B cell (primary cell): ENCODE measurements at regions not wholly inside any gene's neighbourhood (a gene's known extent, or its start where the extent isn't known, plus 50 kb on each side); places are given as distances from the start of the nearest gene placed in this dataset.

Source experiments
- ATAC-seq: fragments of 200-7000 bp; cut with Tn5 transposase; one replicate; pipeline ENCODE4 v1.10.0; 2021; ENCODE audit warnings: low read depth, mild to moderate bottlenecking, moderate number of reproducible peaks, moderate library complexity
- CTCF ChIA-PET: fragments of 350-600 bp; sonication (Branson Sonifier 250); formaldehyde crosslinking; loops from one replicate; lab custom pipeline; 2021; ENCODE audit warnings: antibody characterized with exemption, inconsistent platforms; lab: Charles Lee
- POLR2A ChIA-PET: fragments of 350-600 bp; sonication (Branson Sonifier 250); formaldehyde crosslinking; loops from one replicate; lab custom pipeline; 2021; ENCODE audit warnings: antibody characterized with exemption; lab: Charles Lee
- DNase-seq: peaks from one replicate; pipeline ENCODE4 v3.0.0; 2013
- H2AFZ ChIP-seq: 2 replicates; pipeline ENCODE4 v1.6.1; 2012; ENCODE audit warnings: mild to moderate bottlenecking, low read depth, low read length; ENCODE audit not compliant: insufficient read depth, poor library complexity, severe bottlenecking
- H3K27ac ChIP-seq, 2 donors: 1 replicate in 1 of 2; 2 replicates in 1 of 2; pipeline ENCODE4 v1.5.1; 2012 to 2013; ENCODE audit warnings: low read length in 2 of 2, mild to moderate bottlenecking in 2 of 2, moderate library complexity in 1 of 2
- H3K27me3 ChIP-seq, 4 experiments: fragments of 200-600 bp in 1 of 4; sonication (generic) in 1 of 4; replicated peaks in 1 of 4; 1 replicate in 2 of 4; 2 replicates in 2 of 4; pipeline versions ENCODE4 v1.6.1 to v1.7.0; 2013 to 2016; ENCODE audit warnings: low read length in 3 of 4, mild to moderate bottlenecking in 2 of 4, mixed read lengths in 1 of 4, moderate library complexity in 1 of 4; ENCODE audit not compliant: insufficient read depth in 4 of 4, control insufficient read depth in 3 of 4; ENCODE audit errors: control extremely low read depth in 1 of 4
- H3K36me3 ChIP-seq, 2 experiments: replicated peaks in 1 of 2; 1 replicate in 1 of 2; 2 replicates in 1 of 2; pipeline versions ENCODE4 v1.6.1 to v1.7.1; 2013; ENCODE audit warnings: low read length in 1 of 2; ENCODE audit not compliant: insufficient read depth in 2 of 2, control insufficient read depth in 1 of 2; ENCODE audit errors: control extremely low read depth in 1 of 2, extremely low read depth in 1 of 2
- H3K4me1 ChIP-seq, 2 donors: fragments of 200-600 bp in 1 of 2; sonication (generic) in 1 of 2; 1 replicate in 1 of 2; 2 replicates in 1 of 2; pipeline versions ENCODE4 v1.5.1 to v1.6.1; 2013 to 2017; ENCODE audit warnings: low read length in 2 of 2; ENCODE audit not compliant: control insufficient read depth in 2 of 2, insufficient read depth in 2 of 2
- H3K4me2 ChIP-seq: replicated peaks from 2 replicates; pipeline ENCODE3; 2012; ENCODE audit warnings: mild to moderate bottlenecking, low read depth, low read length; ENCODE audit not compliant: poor library complexity, severe bottlenecking
- H3K4me3 ChIP-seq, 5 experiments: fragments of 200-600 bp in 1 of 5; sonication (generic) in 1 of 5; 1 replicate in 3 of 5; 2 replicates in 2 of 5; pipeline versions ENCODE4 v1.5.1 to v1.7.0; 2011 to 2016; ENCODE audit warnings: low read length in 4 of 5, mild to moderate bottlenecking in 4 of 5, low read depth in 2 of 5, control low read depth in 1 of 5, moderate library complexity in 1 of 5; ENCODE audit not compliant: insufficient read depth in 1 of 5; ENCODE audit errors: control extremely low read depth in 1 of 5, extremely low read depth in 1 of 5
- H3K79me2 ChIP-seq: fragments of 200-600 bp; sonication (generic); one replicate; pipeline ENCODE4 v1.6.0; 2016; ENCODE audit warnings: low read length; ENCODE audit not compliant: control insufficient read depth, insufficient read depth
- H3K9ac ChIP-seq: fragments of 200-600 bp; sonication (generic); 2 replicates; pipeline ENCODE4 v1.6.1; 2017; ENCODE audit warnings: mild to moderate bottlenecking, low read length, moderate library complexity
- H3K9me3 ChIP-seq, 3 donors: one replicate each; pipeline versions ENCODE4 v1.6.1 to v1.7.1; 2013; ENCODE audit warnings: low read length in 2 of 3; ENCODE audit not compliant: control insufficient read depth in 2 of 3, insufficient read depth in 1 of 3; ENCODE audit errors: control extremely low read depth in 1 of 3
- H4K20me1 ChIP-seq: 2 replicates; pipeline ENCODE4 v1.6.0; 2012; ENCODE audit warnings: mild to moderate bottlenecking, low read length; ENCODE audit not compliant: insufficient read depth, control insufficient read depth, poor library complexity, severe bottlenecking
- H3K27ac Mint-ChIP-seq: one replicate; pipeline ENCODE4 v1.8.0; 2021; ENCODE audit warnings: mixed read lengths
- H3K27me3 Mint-ChIP-seq: one replicate; pipeline ENCODE4 v1.8.0; 2021; ENCODE audit warnings: mixed read lengths
- H3K4me1 Mint-ChIP-seq: one replicate; pipeline ENCODE4 v1.8.0; 2021; ENCODE audit warnings: mixed read lengths
- H3K4me3 Mint-ChIP-seq: one replicate; pipeline ENCODE4 v1.8.0; 2021; ENCODE audit warnings: mixed read lengths
- H3K9me3 Mint-ChIP-seq: one replicate; pipeline ENCODE4 v1.8.0; 2022; ENCODE audit warnings: mixed read lengths; ENCODE audit not compliant: insufficient read depth
- CTCF ChIP-seq: fragments of 200-600 bp; IDR thresholded peaks from one replicate; pipeline ENCODE4 v1.8.0; 2022; ENCODE audit warnings: antibody characterized with exemption, mild to moderate bottlenecking
- EZH2 ChIP-seq: IDR thresholded peaks from 2 replicates; pipeline ENCODE4 v1.6.1; 2012; ENCODE audit warnings: borderline replicate concordance, low read depth, mild to moderate bottlenecking, moderate library complexity, low read length; ENCODE audit not compliant: insufficient read depth, poor library complexity, severe bottlenecking
- WGBS: methylation state at CpG from one replicate; pipeline ENCODE4 v1.1.5; 2013; ENCODE audit warnings: missing lambda C conversion rate; ENCODE audit not compliant: insufficient coverage; 5-methylcytosine and 5-hydroxymethylcytosine counted together
- intact Hi-C: fragments of 100-400 bp; cut with micrococcal nuclease; formaldehyde crosslinking; loops from one replicate; pipeline ENCODE4 v1.10.0; 2022

- no peak for TF ChIP-seq CTCF
- no peak for TF ChIP-seq EZH2
- ChIA-PET CTCF (no interaction called here), POLR2A (no interaction called here)
- no peak overlapping the region for H3K27ac Mint-ChIP-seq
- intact Hi-C loops = no loop called here
- WGBS = 93% methylated on average over 5 of the region's 13 CpGs
- Histone ChIP-seq H3K4me3 (no peak overlapping the region), H3K27ac (no peak overlapping the region), H3K4me2 (no peak overlapping the region), H4K20me1 (no peaks in the 10 kb centered on the region), H3K9me3 (peaks cover 0 to 8% (median 0%) of the 10 kb centered on the region in 3 donors), H3K27me3 (no peaks in the 10 kb centered on the region), H3K36me3 (no peaks in the 10 kb centered on the region), H3K79me2 (no peaks in the 10 kb centered on the region), H3K9ac (no peak overlapping the region), H2AFZ (no peak overlapping the region), H3K4me1 (no peaks in the 10 kb centered on the region)
- H3K9me3 Mint-ChIP-seq = no peaks in the 10 kb centered on the region
- no peak overlapping the region for H3K4me3 Mint-ChIP-seq
- ATAC-seq (no peak), DNase-seq (no peak)
- no peaks in the 10 kb centered on the region for H3K27me3 Mint-ChIP-seq
- no peaks in the 10 kb centered on the region for H3K4me1 Mint-ChIP-seq
Measured at GRCh38 chr10:130747946-130748345, 563.6 kb downstream of the TCERG1L start.

DNA sequence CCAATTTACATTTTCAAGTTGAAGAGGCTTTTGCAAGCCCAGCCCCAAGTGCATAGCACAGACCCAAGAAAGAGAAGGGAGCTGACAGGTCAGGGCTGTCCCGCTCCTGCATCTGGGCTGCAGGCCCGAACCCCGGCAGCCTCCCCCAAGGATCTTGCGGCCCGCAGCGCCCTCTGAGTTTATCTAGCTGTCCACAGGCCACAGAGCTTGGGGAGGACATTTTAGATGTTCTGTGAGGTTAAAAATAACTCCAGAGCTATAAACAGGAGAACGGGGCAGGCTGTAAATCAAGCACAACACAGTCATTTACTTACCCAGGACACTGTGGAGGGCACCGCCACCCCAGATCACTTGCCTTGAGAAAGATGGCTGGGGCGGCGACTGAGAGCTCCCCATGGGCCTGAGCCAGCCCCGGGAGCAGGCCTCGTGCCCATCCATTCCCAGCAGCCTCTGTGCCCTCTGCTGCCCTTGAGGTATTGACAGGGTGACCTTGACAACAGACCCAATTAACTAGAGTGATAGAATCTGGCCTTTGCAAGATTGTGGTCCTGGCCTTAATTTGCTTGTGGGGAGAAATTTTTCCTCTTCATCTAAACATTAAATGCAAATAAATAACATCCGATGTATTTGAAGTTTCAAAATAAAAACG, 563.0 kb downstream of the TCERG1L start:
- Histone ChIP-seq H3K4me3 (no peak overlapping the region), H4K20me1 (no peaks in the 10 kb centered on the region), H3K36me3 (no peaks in the 10 kb centered on the region), H3K27me3 (no peaks in the 10 kb centered on the region), H3K79me2 (no peaks in the 10 kb centered on the region), H3K4me2 (no peak overlapping the region), H3K9me3 (peaks cover 0 to 6% (median 0%) of the 10 kb centered on the region in 3 donors), H3K27ac (no peak overlapping the region), H3K4me1 (no peaks in the 10 kb centered on the region), H3K9ac (no peak overlapping the region), H2AFZ (no peak overlapping the region)
- Mint-ChIP-seq H3K27me3 (no peaks in the 10 kb centered on the region), H3K9me3 (no peaks in the 10 kb centered on the region), H3K4me1 (no peaks in the 10 kb centered on the region), H3K27ac (no peak overlapping the region), H3K4me3 (no peak overlapping the region)
- ChIA-PET POLR2A (no interaction called here), CTCF (no interaction called here)
- TF ChIP-seq EZH2 (no peak), CTCF (no peak)
- intact Hi-C loops = no loop called here
- DNase-seq (no peak), ATAC-seq (no peak)
- WGBS = 85% methylated on average over 10 of the region's 14 CpGs
